HepG2 (cell line): ENCODE measurements at regions not wholly inside any gene's neighbourhood (a gene's known extent, or its start where the extent isn't known, plus 50 kb on each side); places are given as distances from the start of the nearest gene placed in this dataset.

Source experiments
- ATAC-seq: fragments of 200-7000 bp; cut with Tn5 transposase; 3 replicates; pipeline ENCODE4 v1.9.1; 2020; ENCODE audit warnings: mild to moderate bottlenecking, moderate library complexity
- BruUV-seq: library from RNA; stranded (reverse); fragments of 400-500 nt; replicated peaks from 2 replicates; lab custom pipeline; 2021; lab: Mats Ljungman, UMichigan
- CTCF ChIA-PET: fragments of 300-600 bp; formaldehyde crosslinking; extraction: SDS; loops from one replicate; lab custom pipeline; 2021; ENCODE audit warnings: low total read pairs, inconsistent platforms, low intra/inter-chr PET ratio; lab: Yijun Ruan, JAX
- POLR2A ChIA-PET: fragments of 350-600 bp; sonication (Branson Sonifier 250); formaldehyde crosslinking; loops from one replicate; lab custom pipeline; 2020; ENCODE audit warnings: antibody characterized with exemption, inconsistent platforms; lab: Yijun Ruan, JAX
- DNase-seq: peaks from one replicate; pipeline ENCODE4 v3.0.0-alpha.2; 2015; ENCODE audit warnings: low spot score
- FAIRE-seq: peaks from 3 replicates; lab custom pipeline; 2011; peaks lifted over from hg19 to GRCh38; lab: Jason Lieb, UNC
- H2AFZ ChIP-seq: one replicate; pipeline ENCODE4 v1.6.1; 2011; ENCODE audit warnings: low read length, inconsistent platforms
- H3K27ac ChIP-seq: fragments of 300-600 bp; 3 replicates; pipeline ENCODE4 v1.8.0; 2011; ENCODE audit warnings: mixed run types, mild to moderate bottlenecking, mixed read lengths, low read length, inconsistent platforms; ENCODE audit not compliant: insufficient read depth; ENCODE audit errors: extremely low read length
- H3K27me3 ChIP-seq, 2 experiments: fragments of 200-600 bp in 1 of 2; 2 replicates in 1 of 2; 3 replicates in 1 of 2; pipeline versions ENCODE4 v1.6.0 to v1.8.0; 2011; ENCODE audit warnings: low read length in 2 of 2, mild to moderate bottlenecking in 2 of 2, moderate library complexity in 2 of 2, inconsistent platforms in 1 of 2; ENCODE audit not compliant: insufficient read depth in 2 of 2, control insufficient read depth in 1 of 2
- H3K36me3 ChIP-seq, 2 experiments: fragments of 200-600 bp in 1 of 2; replicated peaks in 1 of 2; 2 replicates in 1 of 2; 3 replicates in 1 of 2; pipeline versions ENCODE4 v1.5.1 to v1.8.0; 2011; ENCODE audit warnings: low read length in 2 of 2, inconsistent platforms in 1 of 2; ENCODE audit not compliant: insufficient read depth in 2 of 2, control insufficient read depth in 1 of 2
- H3K4me1 ChIP-seq: 2 replicates; pipeline ENCODE4 v1.5.1; 2012; ENCODE audit warnings: low read length, inconsistent platforms; ENCODE audit not compliant: insufficient read depth
- H3K4me2 ChIP-seq: 2 replicates; pipeline ENCODE4 v1.6.0; 2011; ENCODE audit warnings: low read depth, low read length, inconsistent platforms
- H3K4me3 ChIP-seq, 3 experiments: fragments of 200-600 bp in 1 of 3; sonication (generic), shearing (Covaris generic) in 1 of 3; replicated peaks in 1 of 3; 2 replicates each; pipeline ENCODE4 v1.5.1; 2011 to 2016; ENCODE audit warnings: low read length in 3 of 3, inconsistent platforms in 2 of 3, low read depth in 2 of 3, mild to moderate bottlenecking in 2 of 3, control low read depth in 1 of 3, mixed read lengths in 1 of 3; ENCODE audit not compliant: insufficient read depth in 1 of 3
- H3K79me2 ChIP-seq: one replicate; pipeline ENCODE4 v1.6.1; 2011; ENCODE audit warnings: low read length, inconsistent platforms; ENCODE audit not compliant: insufficient read depth
- H3K9ac ChIP-seq: 2 replicates; pipeline ENCODE4 v1.6.0; 2011; ENCODE audit warnings: mild to moderate bottlenecking, low read depth, low read length, inconsistent platforms; ENCODE audit not compliant: insufficient read depth
- H3K9me3 ChIP-seq: 2 replicates; pipeline ENCODE4 v1.5.1; 2012; ENCODE audit warnings: mild to moderate bottlenecking, low read length
- H4K20me1 ChIP-seq: 2 replicates; pipeline ENCODE4 v1.6.0; 2011; ENCODE audit warnings: inconsistent platforms, mild to moderate bottlenecking, low read length, moderate library complexity; ENCODE audit not compliant: insufficient read depth
- AFF4 ChIP-seq: sonication (generic); formaldehyde crosslinking; IDR thresholded peaks from 2 replicates; pipeline ENCODE4 v1.4.0; 2020; ENCODE audit warnings: missing genetic modification reagents
- ATRX ChIP-seq: sonication (generic); formaldehyde crosslinking; IDR thresholded peaks from 2 replicates; pipeline ENCODE4 v1.4.0; 2020; ENCODE audit warnings: missing genetic modification reagents, borderline replicate concordance
- ELF3 ChIP-seq: IDR thresholded peaks from 2 replicates; pipeline ENCODE4 v1.6.1; 2016; ENCODE audit warnings: missing genetic modification reagents, missing compliant biosample characterization
- FIP1L1 ChIP-seq: fragments of 200-400 bp; formaldehyde crosslinking; IDR thresholded peaks from 2 replicates; pipeline ENCODE4 v1.6.1; 2018; ENCODE audit warnings: low read depth, mild to moderate bottlenecking, low read length, moderate library complexity, borderline replicate concordance; ENCODE audit not compliant: insufficient read depth
- GABPB1 ChIP-seq: IDR thresholded peaks from 2 replicates; pipeline ENCODE4 v1.6.1; 2016; ENCODE audit warnings: mild to moderate bottlenecking, missing genetic modification reagents, moderate library complexity, missing compliant biosample characterization
- GMEB2 ChIP-seq: IDR thresholded peaks from 2 replicates; pipeline ENCODE4 v1.6.1; 2016; ENCODE audit warnings: missing biosample characterization, missing genetic modification reagents, low read depth
- GPN1 ChIP-seq: sonication (generic); formaldehyde crosslinking; IDR thresholded peaks from 2 replicates; pipeline ENCODE4 v1.5.1; 2020; ENCODE audit warnings: missing genetic modification reagents, borderline replicate concordance
- GTF3A ChIP-seq: sonication (generic); formaldehyde crosslinking; conservative IDR thresholded peaks from 2 replicates; pipeline ENCODE4 v1.4.0; 2020; ENCODE audit warnings: mild to moderate bottlenecking, missing genetic modification reagents
- HNRNPL ChIP-seq: fragments of 200-400 bp; formaldehyde crosslinking; IDR thresholded peaks from 2 replicates; pipeline ENCODE4 v1.6.1; 2017; ENCODE audit warnings: mild to moderate bottlenecking, low read depth, low read length
- KLF15 ChIP-seq: sonication (generic); formaldehyde crosslinking; IDR thresholded peaks from 2 replicates; pipeline ENCODE4 v1.8.1; 2023; ENCODE audit warnings: borderline replicate concordance, mild to moderate bottlenecking, inconsistent platforms, missing genetic modification reagents, mixed read lengths
- MED8 ChIP-seq: sonication (generic); formaldehyde crosslinking; IDR thresholded peaks from 2 replicates; pipeline ENCODE4 v1.8.1; 2023; ENCODE audit warnings: mild to moderate bottlenecking, missing genetic modification reagents; ENCODE audit not compliant: insufficient replicate concordance
- MYPOP ChIP-seq: sonication (generic); formaldehyde crosslinking; IDR thresholded peaks from 2 replicates; pipeline ENCODE4 v1.8.1; 2023; ENCODE audit warnings: mild to moderate bottlenecking, moderate library complexity, missing genetic modification reagents
- NR2F1 ChIP-seq, 2 experiments: fragments of 450-650 bp in 1 of 2; formaldehyde crosslinking in 1 of 2; IDR thresholded peaks; 2 replicates each; pipeline versions ENCODE4 v1.5.0 to v1.6.1; 2016 to 2020; ENCODE audit warnings: mild to moderate bottlenecking in 1 of 2, missing compliant biosample characterization in 1 of 2, missing genetic modification reagents in 1 of 2, moderate library complexity in 1 of 2
- PAF1 ChIP-seq: IDR thresholded peaks from 2 replicates; pipeline ENCODE4 v1.6.1; 2016; ENCODE audit warnings: missing genetic modification reagents, missing compliant biosample characterization
- PLSCR1 ChIP-seq: sonication (generic); formaldehyde crosslinking; IDR thresholded peaks from 2 replicates; pipeline ENCODE4 v1.5.0; 2020; ENCODE audit warnings: missing genetic modification reagents, mild to moderate bottlenecking, borderline replicate concordance
- SMAD3 ChIP-seq: sonication (generic); formaldehyde crosslinking; IDR thresholded peaks from 2 replicates; pipeline ENCODE4 v1.4.0; 2020; ENCODE audit warnings: missing genetic modification reagents
- SRY ChIP-seq: sonication (generic); formaldehyde crosslinking; IDR thresholded peaks from 2 replicates; pipeline ENCODE4 v1.8.0; 2022; ENCODE audit warnings: mild to moderate bottlenecking, missing genetic modification reagents
- ZNF550 ChIP-seq: sonication (generic); formaldehyde crosslinking; IDR thresholded peaks from 2 replicates; pipeline ENCODE4 v1.4.0; 2020; ENCODE audit warnings: mild to moderate bottlenecking, missing genetic modification reagents, borderline replicate concordance
- ZNF761 ChIP-seq: sonication (generic); formaldehyde crosslinking; conservative IDR thresholded peaks from 2 replicates; pipeline ENCODE4 v1.4.0; 2020; ENCODE audit warnings: mild to moderate bottlenecking, missing genetic modification reagents
- WGBS: methylation state at CpG from one replicate; pipeline ENCODE4 v1.1.6; 2017; ENCODE audit warnings: low lambda C conversion rate; 5-methylcytosine and 5-hydroxymethylcytosine counted together
- in situ Hi-C: cut with HindIII; loops from 2 replicates; pipeline ENCODE4 v1.10.0; 2017; ENCODE audit warnings: low pct_unique_long_range_greater_than_20kb; ENCODE audit not compliant: extremely low pct_ligation_motif_present
- intact Hi-C: fragments of 100-400 bp; cut with micrococcal nuclease; formaldehyde crosslinking; loops from one replicate; pipeline ENCODE4 v1.10.0; 2022; ENCODE audit not compliant: unreplicated experiment

GRCh38 chr6:125370343-125370742, 68.6 kb upstream of the HDDC2 start:
- FAIRE-seq (no peak), ATAC-seq (no peak), DNase-seq (no peak)
- 10% methylated on average over 8 of the region's 8 CpGs for WGBS
- no peaks in the 10 kb centered on the region for H3K79me2 ChIP-seq
- H2AFZ ChIP-seq = no peak overlapping the region
- no peaks in the 10 kb centered on the region for H3K4me1 ChIP-seq
- intact Hi-C loops (no loop called here), in situ Hi-C loops (no loop called here)
- H3K27me3 ChIP-seq = peaks cover 0 to 7% of the 10 kb centered on the region in 2 experiments; a peak in 1 of 5 replicates
- BruUV-seq = no TSS peak
- no peaks in the 10 kb centered on the region for H4K20me1 ChIP-seq
- ChIA-PET CTCF (no interaction called here), POLR2A (no interaction called here)
- H3K27ac ChIP-seq = no peak overlapping the region
- H3K4me3 ChIP-seq = no peak overlapping the region
- TF ChIP-seq FIP1L1 (no peak), SMAD3 (no peak), ATRX (CRISPR knock-in tag) (no peak), ZNF761 (CRISPR knock-in tag) (no peak), NR2F1 (CRISPR knock-in tag; IDR thresholded peaks at IDR 0.05) (no peak), HNRNPL (no peak), PAF1 (CRISPR knock-in tag) (no peak), GPN1 (no peak), ZNF550 (CRISPR knock-in tag) (no peak), AFF4 (CRISPR knock-in tag) (no peak), GABPB1 (no peak), PLSCR1 (CRISPR knock-in tag) (no peak), ELF3 (no peak), MED8 (CRISPR knock-in tag) (no peak), GTF3A (CRISPR knock-in tag) (no peak), MYPOP (CRISPR knock-in tag) (no peak), GMEB2 (CRISPR knock-in tag) (no peak), KLF15 (CRISPR knock-in tag) (no peak), SRY (no peak)
- no peak overlapping the region for H3K4me2 ChIP-seq
- H3K9me3 ChIP-seq = no peaks in the 10 kb centered on the region
- no peak overlapping the region for H3K9ac ChIP-seq
- no peaks in the 10 kb centered on the region for H3K36me3 ChIP-seq
